ENCODE measurements at regions not wholly inside any gene's neighbourhood (a gene's known extent, or its start where the extent isn't known, plus 50 kb on each side); places are given as distances from the start of the nearest gene placed in this dataset.

- H2AFZ ChIP-seq (ENCODE audit: insufficient read depth, low read depth, low read length, poor library complexity, severe bottlenecking), result no peak overlapping the region
- TF ChIP-seq, protein P1, sequence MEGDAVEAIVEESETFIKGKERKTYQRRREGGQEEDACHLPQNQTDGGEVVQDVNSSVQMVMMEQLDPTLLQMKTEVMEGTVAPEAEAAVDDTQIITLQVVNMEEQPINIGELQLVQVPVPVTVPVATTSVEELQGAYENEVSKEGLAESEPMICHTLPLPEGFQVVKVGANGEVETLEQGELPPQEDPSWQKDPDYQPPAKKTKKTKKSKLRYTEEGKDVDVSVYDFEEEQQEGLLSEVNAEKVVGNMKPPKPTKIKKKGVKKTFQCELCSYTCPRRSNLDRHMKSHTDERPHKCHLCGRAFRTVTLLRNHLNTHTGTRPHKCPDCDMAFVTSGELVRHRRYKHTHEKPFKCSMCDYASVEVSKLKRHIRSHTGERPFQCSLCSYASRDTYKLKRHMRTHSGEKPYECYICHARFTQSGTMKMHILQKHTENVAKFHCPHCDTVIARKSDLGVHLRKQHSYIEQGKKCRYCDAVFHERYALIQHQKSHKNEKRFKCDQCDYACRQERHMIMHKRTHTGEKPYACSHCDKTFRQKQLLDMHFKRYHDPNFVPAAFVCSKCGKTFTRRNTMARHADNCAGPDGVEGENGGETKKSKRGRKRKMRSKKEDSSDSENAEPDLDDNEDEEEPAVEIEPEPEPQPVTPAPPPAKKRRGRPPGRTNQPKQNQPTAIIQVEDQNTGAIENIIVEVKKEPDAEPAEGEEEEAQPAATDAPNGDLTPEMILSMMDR (IDR thresholded peaks at IDR 0.05), result no peak
These were observed 95.6 kb upstream of the SLC35B3 start for GRCh38 chr6:8530785-8531435.

GRCh38 chr6:8529250-8529649 is 93.9 kb upstream of the SLC35B3 start:
- Histone ChIP-seq H4K20me1 (ENCODE audit: insufficient read depth, low read length) (no peaks in the 10 kb centered on the region), H3K27me3 (ENCODE audit: control insufficient read depth in 2 of 2, insufficient read depth in 2 of 2, low read length in 2 of 2) (no peaks in the 10 kb centered on the region), H3K4me2 (replicated peaks; ENCODE audit: extremely low read depth, low read length, poor library complexity, severe bottlenecking) (no peak overlapping the region), H3K79me2 (ENCODE audit: insufficient read depth, low read length) (no peaks in the 10 kb centered on the region), H3K4me3 (replicated peaks in 1 of 3; ENCODE audit: low read depth in 2 of 3, low read length in 3 of 3) (no peak overlapping the region), H2AFZ (ENCODE audit: insufficient read depth, low read depth, low read length, poor library complexity, severe bottlenecking) (no peak overlapping the region), H3K36me3 (replicated peaks in 1 of 2; ENCODE audit: control insufficient read depth in 1 of 2, insufficient read depth in 2 of 2, low read length in 2 of 2) (no peaks in the 10 kb centered on the region), H3K27ac (ENCODE audit: low read depth in 1 of 2, low read length in 2 of 2) (no peak overlapping the region), H3K9ac (ENCODE audit: insufficient read depth, low read length, poor library complexity, severe bottlenecking) (no peak overlapping the region), H3K4me1 (ENCODE audit: control insufficient read depth in 1 of 2, insufficient read depth in 2 of 2, low read length in 2 of 2) (no peaks in the 10 kb centered on the region), H3K9me3 (replicated peaks in 1 of 2; ENCODE audit: control insufficient read depth in 1 of 2, insufficient read depth in 1 of 2, low read length in 2 of 2) (no peaks in the 10 kb centered on the region)
- no peaks in the 10 kb centered on the region for H3K36me3 Mint-ChIP-seq
- intact Hi-C loops (cut with micrococcal nuclease), result no loop called here
- H3K4me3 Mint-ChIP-seq, result no peak overlapping the region
- DNase-seq, result no peak
- TF ChIP-seq, protein P1 (IDR thresholded peaks at IDR 0.05), result no peak
- no peaks in the 10 kb centered on the region for H3K27me3 Mint-ChIP-seq (ENCODE audit: low read depth in 3 of 3)
- no CpG with 5 or more reads among the region's 2 CpGs for whole genome bisulfite sequencing (ENCODE audit: insufficient coverage)
- no peaks in the 10 kb centered on the region for H3K4me1 Mint-ChIP-seq
- no peak overlapping the region for H3K27ac Mint-ChIP-seq
- H3K9me3 Mint-ChIP-seq, result peaks cover 0 to 2% (median 0%) of the 10 kb centered on the region in 7 donors

More at GRCh38 chr6:8530785-8531435, 95.6 kb upstream of the SLC35B3 start:
- no peaks in the 10 kb centered on the region for H3K36me3 ChIP-seq (replicated peaks in 1 of 2; ENCODE audit: control insufficient read depth in 1 of 2, insufficient read depth in 2 of 2, low read length in 2 of 2)
- Mint-ChIP-seq H3K27me3 (ENCODE audit: low read depth in 3 of 3) (no peaks in the 10 kb centered on the region), H3K27ac (no peak overlapping the region), H3K9me3 (peaks cover 0 to 2% (median 0%) of the 10 kb centered on the region in 7 donors), H3K4me1 (no peaks in the 10 kb centered on the region), H3K4me3 (no peak overlapping the region), H3K36me3 (no peaks in the 10 kb centered on the region)
- H3K27ac ChIP-seq (ENCODE audit: low read depth in 1 of 2, low read length in 2 of 2), result no peak overlapping the region
- H3K27me3 ChIP-seq (ENCODE audit: control insufficient read depth in 2 of 2, insufficient read depth in 2 of 2, low read length in 2 of 2), result no peaks in the 10 kb centered on the region
- no peak overlapping the region for H3K4me2 ChIP-seq (replicated peaks; ENCODE audit: extremely low read depth, low read length, poor library complexity, severe bottlenecking)
- no peaks in the 10 kb centered on the region for H4K20me1 ChIP-seq (ENCODE audit: insufficient read depth, low read length)
- 93% methylated on average over 3 of the region's 12 CpGs for WGBS (ENCODE audit: insufficient coverage)
- no peaks in the 10 kb centered on the region for H3K79me2 ChIP-seq (ENCODE audit: insufficient read depth, low read length)
- no peak overlapping the region for H3K4me3 ChIP-seq (replicated peaks in 1 of 3; ENCODE audit: low read depth in 2 of 3, low read length in 3 of 3)
- intact Hi-C loops (cut with micrococcal nuclease), result no loop called here
- DNase-seq, result no peak
- H3K9me3 ChIP-seq (replicated peaks in 1 of 2; ENCODE audit: control insufficient read depth in 1 of 2, insufficient read depth in 1 of 2, low read length in 2 of 2), result no peaks in the 10 kb centered on the region
- H3K9ac ChIP-seq (ENCODE audit: insufficient read depth, low read length, poor library complexity, severe bottlenecking), result no peak overlapping the region
- no peaks in the 10 kb centered on the region for H3K4me1 ChIP-seq (ENCODE audit: control insufficient read depth in 1 of 2, insufficient read depth in 2 of 2, low read length in 2 of 2)
